Left lung (tissue), 4 donors: ENCODE measurements at regions not wholly inside any gene's neighbourhood (a gene's known extent, or its start where the extent isn't known, plus 50 kb on each side); places are given as distances from the start of the nearest gene placed in this dataset.
"Not testable (repeated sequence)": the region's sequence is repeated elsewhere in the genome, so short reads cannot be mapped to it uniquely, and the experiment has no call there.

Experiments
- ATAC-seq: fragments of 200-7000 bp; cut with Tn5 transposase; one replicate; pipeline ENCODE4 v1.9.1; 2020; ENCODE audit warnings: moderate library complexity
- DNase-seq, 4 donors: peaks; one replicate each; pipeline ENCODE4 v3.0.0-alpha.2; 2013 to 2020
- H3K27ac ChIP-seq, 2 donors: fragments of 200-600 bp; sonication (generic) in 1 of 2; one replicate each; pipeline versions ENCODE4 v1.5.0 to v1.8.0; 2020 to 2021
- H3K27me3 ChIP-seq, 2 donors: fragments of 200-600 bp; sonication (generic) in 1 of 2; one replicate each; pipeline versions ENCODE4 v1.5.0 to v1.8.0; 2020 to 2021
- H3K36me3 ChIP-seq, 2 donors: fragments of 200-600 bp; sonication (generic) in 1 of 2; one replicate each; pipeline versions ENCODE4 v1.5.0 to v1.8.0; 2020 to 2021
- H3K4me1 ChIP-seq, 2 donors: fragments of 200-600 bp; one replicate each; pipeline ENCODE4 v1.8.0; 2021
- H3K4me3 ChIP-seq, 2 donors: fragments of 200-600 bp; sonication (generic) in 1 of 2; one replicate each; pipeline versions ENCODE4 v1.5.0 to v1.8.0; 2020 to 2021; ENCODE audit warnings: mild to moderate bottlenecking in 1 of 2
- H3K9me3 ChIP-seq, 2 donors: fragments of 200-600 bp; sonication (generic) in 1 of 2; one replicate each; pipeline versions ENCODE4 v1.5.0 to v1.8.0; 2020 to 2021
- intact Hi-C, 2 donors: fragments of 100-400 bp; cut with DNase I; formaldehyde crosslinking; loops; one replicate each; pipeline versions ENCODE4 v1.11.2 to v1.14.2; 2022
- TF ChIP-seq, protein P1 (sequence below), 2 donors: fragments of 200-600 bp; sonication (generic) in 1 of 2; IDR thresholded peaks; one replicate each; pipeline versions ENCODE4 v1.5.0 to v1.8.0; 2021; ENCODE audit warnings: antibody characterized with exemption in 2 of 2
- donor health status: DM: no; HTN: yes; CAD: no.
- donor health status: DM: no; HTN: no; CAD: no.

- Histone ChIP-seq H3K4me1 (no peaks in the 10 kb centered on the region), H3K36me3 (no peaks in the 10 kb centered on the region), H3K27me3 (no peaks in the 10 kb centered on the region), H3K27ac (no peak overlapping the region), H3K9me3 (peaks cover 0 to 5% of the 10 kb centered on the region in 2 donors), H3K4me3 (no peak overlapping the region)
- DNase-seq, result no peak
- intact Hi-C loops, result no loop called here
- TF ChIP-seq, protein P1, sequence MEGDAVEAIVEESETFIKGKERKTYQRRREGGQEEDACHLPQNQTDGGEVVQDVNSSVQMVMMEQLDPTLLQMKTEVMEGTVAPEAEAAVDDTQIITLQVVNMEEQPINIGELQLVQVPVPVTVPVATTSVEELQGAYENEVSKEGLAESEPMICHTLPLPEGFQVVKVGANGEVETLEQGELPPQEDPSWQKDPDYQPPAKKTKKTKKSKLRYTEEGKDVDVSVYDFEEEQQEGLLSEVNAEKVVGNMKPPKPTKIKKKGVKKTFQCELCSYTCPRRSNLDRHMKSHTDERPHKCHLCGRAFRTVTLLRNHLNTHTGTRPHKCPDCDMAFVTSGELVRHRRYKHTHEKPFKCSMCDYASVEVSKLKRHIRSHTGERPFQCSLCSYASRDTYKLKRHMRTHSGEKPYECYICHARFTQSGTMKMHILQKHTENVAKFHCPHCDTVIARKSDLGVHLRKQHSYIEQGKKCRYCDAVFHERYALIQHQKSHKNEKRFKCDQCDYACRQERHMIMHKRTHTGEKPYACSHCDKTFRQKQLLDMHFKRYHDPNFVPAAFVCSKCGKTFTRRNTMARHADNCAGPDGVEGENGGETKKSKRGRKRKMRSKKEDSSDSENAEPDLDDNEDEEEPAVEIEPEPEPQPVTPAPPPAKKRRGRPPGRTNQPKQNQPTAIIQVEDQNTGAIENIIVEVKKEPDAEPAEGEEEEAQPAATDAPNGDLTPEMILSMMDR (IDR thresholded peaks at IDR 0.05), result no peak
- no peak for ATAC-seq
These were observed 436.4 kb downstream of the KCNJ18 start for GRCh38 chr17:22128723-22129122.

DNA sequence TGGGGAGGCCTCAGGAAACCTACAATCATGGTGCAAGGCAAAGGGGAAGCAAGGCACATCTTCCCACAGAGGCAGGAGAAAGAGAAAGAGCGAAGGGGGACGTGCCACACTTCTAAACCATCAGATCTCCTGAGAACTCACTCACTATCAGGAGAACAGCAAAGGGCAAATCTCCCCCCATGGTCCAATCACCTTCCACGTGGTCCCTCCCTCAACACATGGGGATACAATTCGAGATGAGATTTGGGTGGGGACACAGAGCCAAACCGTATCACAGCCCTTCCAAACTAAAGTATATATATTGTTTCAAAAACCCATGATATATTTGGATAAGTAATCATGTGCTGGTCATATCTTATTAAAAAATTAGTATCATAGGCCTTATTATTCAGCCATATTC is 437.6 kb downstream of the KCNJ18 start:
- ATAC-seq, DNase-seq, H3K4me1 ChIP-seq, intact Hi-C loops, H3K27me3 ChIP-seq, H3K4me3 ChIP-seq, H3K27ac ChIP-seq, H3K36me3 ChIP-seq, H3K9me3 ChIP-seq: not testable (repeated sequence)

GRCh38 chr17:22131740-22132139 is 439.4 kb downstream of the KCNJ18 start:
- ATAC-seq (no peak), DNase-seq (no peak)
- TF ChIP-seq, protein P1 (IDR thresholded peaks at IDR 0.05), result no peak
- Histone ChIP-seq H3K4me3 (no peak overlapping the region), H3K27ac (no peak overlapping the region), H3K4me1 (no peaks in the 10 kb centered on the region), H3K9me3 (peaks cover 0 to 8% of the 10 kb centered on the region in 2 donors), H3K36me3 (no peaks in the 10 kb centered on the region), H3K27me3 (no peaks in the 10 kb centered on the region)
- intact Hi-C loops, result no loop called here

DNA sequence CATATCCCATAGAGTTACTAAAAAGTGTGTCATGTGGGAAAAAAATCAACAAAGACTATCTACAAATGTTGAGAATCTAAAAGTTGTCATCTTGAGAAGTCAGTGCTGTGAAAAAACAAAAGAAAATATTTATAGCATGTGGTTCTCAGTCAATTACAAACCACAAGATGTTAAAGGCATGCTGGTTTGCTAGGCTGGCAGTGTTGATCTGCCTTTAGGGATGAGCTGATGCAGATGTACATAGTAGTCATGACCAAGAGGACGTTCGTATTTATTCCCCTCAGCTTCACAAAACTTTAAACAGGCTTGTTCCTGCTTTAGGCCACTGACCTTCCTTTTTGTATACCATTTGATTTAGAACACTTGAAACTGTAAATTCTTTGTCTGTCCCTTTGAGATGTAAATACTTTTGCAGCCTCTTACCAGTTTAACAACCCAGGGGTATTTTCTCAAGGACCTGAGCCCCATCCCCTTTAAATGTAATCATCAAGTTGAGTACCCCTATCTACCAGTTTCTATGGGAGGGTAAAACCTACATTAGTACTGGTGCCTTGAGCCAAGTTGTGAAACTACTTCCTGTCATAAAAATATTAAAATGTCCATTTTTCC is 446.6 kb downstream of the KCNJ18 start:
- no peaks in the 10 kb centered on the region for H3K4me1 ChIP-seq
- DNase-seq (no peak), ATAC-seq (no peak)
- intact Hi-C loops, result no loop called here
- TF ChIP-seq, protein P1 (IDR thresholded peaks at IDR 0.05), result no peak
- H3K27ac ChIP-seq, result no peak overlapping the region
- no peak overlapping the region for H3K4me3 ChIP-seq
- peaks cover 0 to 15% of the 10 kb centered on the region in 2 donors for H3K9me3 ChIP-seq
- no peaks in the 10 kb centered on the region for H3K27me3 ChIP-seq
- H3K36me3 ChIP-seq, result no peaks in the 10 kb centered on the region

DNA sequence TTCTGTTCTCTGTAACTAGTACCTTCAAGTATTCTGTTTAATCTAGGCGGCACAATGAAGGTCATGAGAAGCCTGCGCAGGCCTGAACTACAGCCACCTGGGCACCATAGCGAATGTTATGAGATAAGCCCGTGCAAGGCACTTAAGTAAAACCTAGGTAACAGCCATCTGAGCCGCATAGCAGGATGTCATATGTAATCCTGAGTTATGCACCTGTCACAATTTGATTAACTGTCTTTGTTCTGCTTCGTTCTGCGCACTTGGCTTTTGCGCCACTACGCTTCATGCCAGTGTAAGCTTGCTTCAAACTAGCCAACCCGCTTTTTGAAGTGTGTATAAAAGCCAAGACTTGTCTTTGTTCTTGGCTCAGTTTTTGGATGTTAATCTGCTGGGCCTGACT is 449.8 kb downstream of the KCNJ18 start:
- DNase-seq, result no peak
- H3K27me3 ChIP-seq, result no peaks in the 10 kb centered on the region
- intact Hi-C loops, result no loop called here
- H3K4me3 ChIP-seq, result no peak overlapping the region
- peaks cover 0 to 12% of the 10 kb centered on the region in 2 donors for H3K9me3 ChIP-seq
- H3K4me1 ChIP-seq, result no peaks in the 10 kb centered on the region
- TF ChIP-seq, protein P1 (IDR thresholded peaks at IDR 0.05), result no peak
- no peaks in the 10 kb centered on the region for H3K36me3 ChIP-seq
- no peak for ATAC-seq
- no peak overlapping the region for H3K27ac ChIP-seq

- intact Hi-C loops, result no loop called here
- TF ChIP-seq, protein P1 (IDR thresholded peaks at IDR 0.05), result no peak
- no peak for ATAC-seq
- H3K4me1 ChIP-seq, result no peaks in the 10 kb centered on the region
- DNase-seq, result peak in 1 of 4 donors; percentile 77
- H3K36me3 ChIP-seq, result no peaks in the 10 kb centered on the region
- no peak overlapping the region for H3K27ac ChIP-seq
- H3K9me3 ChIP-seq, result peaks cover 0 to 6% of the 10 kb centered on the region in 2 donors
- no peaks in the 10 kb centered on the region for H3K27me3 ChIP-seq
- H3K4me3 ChIP-seq, result no peak overlapping the region
These were observed 453.4 kb downstream of the KCNJ18 start for GRCh38 chr17:22145605-22146178.
